OCI-LY3 (cell line): ENCODE measurements at regions not wholly inside any gene's neighbourhood (a gene's known extent, or its start where the extent isn't known, plus 50 kb on each side); places are given as distances from the start of the nearest gene placed in this dataset.

ENCODE experiments used
- EZH2phosphoT487 ChIP-seq: fragments of 200-600 bp; shearing (Covaris generic); IDR thresholded peaks from 2 replicates; pipeline ENCODE4 v1.6.1; 2018; ENCODE audit warnings: antibody characterized with exemption, mixed run types, low read depth
- TF ChIP-seq, protein P1 (sequence below): fragments of 200-600, 300-600 bp; sonication (generic); IDR thresholded peaks from 2 replicates; pipeline ENCODE4 v1.5.1; 2014; ENCODE audit warnings: antibody characterized with exemption, low read length, low read depth

DNA sequence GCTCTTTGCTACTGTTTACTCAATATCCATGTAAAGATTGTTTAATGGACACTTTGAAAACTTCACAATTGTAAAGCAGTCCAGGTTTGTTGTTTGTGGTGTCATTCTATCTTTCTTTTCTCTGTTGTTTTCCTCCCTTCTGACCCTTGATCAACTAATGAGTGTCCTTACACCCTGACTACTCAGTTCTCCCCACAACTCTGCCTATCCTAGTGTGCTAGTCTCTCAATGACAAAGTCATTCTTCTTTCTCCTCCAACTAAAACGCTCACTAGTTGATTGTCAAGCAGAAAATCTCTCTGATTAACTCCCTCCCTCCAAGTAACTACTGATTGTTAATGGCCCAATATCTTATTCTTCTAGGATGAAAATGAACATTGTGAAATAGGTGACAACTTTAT, 148.5 kb upstream of the FBXO33 start:
- TF ChIP-seq, protein P1, sequence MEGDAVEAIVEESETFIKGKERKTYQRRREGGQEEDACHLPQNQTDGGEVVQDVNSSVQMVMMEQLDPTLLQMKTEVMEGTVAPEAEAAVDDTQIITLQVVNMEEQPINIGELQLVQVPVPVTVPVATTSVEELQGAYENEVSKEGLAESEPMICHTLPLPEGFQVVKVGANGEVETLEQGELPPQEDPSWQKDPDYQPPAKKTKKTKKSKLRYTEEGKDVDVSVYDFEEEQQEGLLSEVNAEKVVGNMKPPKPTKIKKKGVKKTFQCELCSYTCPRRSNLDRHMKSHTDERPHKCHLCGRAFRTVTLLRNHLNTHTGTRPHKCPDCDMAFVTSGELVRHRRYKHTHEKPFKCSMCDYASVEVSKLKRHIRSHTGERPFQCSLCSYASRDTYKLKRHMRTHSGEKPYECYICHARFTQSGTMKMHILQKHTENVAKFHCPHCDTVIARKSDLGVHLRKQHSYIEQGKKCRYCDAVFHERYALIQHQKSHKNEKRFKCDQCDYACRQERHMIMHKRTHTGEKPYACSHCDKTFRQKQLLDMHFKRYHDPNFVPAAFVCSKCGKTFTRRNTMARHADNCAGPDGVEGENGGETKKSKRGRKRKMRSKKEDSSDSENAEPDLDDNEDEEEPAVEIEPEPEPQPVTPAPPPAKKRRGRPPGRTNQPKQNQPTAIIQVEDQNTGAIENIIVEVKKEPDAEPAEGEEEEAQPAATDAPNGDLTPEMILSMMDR = no peak
- no peak for TF ChIP-seq EZH2phosphoT487
